ENCODE measurements at regions not wholly inside any gene's neighbourhood (a gene's known extent, or its start where the extent isn't known, plus 50 kb on each side); places are given as distances from the start of the nearest gene placed in this dataset.

DNA sequence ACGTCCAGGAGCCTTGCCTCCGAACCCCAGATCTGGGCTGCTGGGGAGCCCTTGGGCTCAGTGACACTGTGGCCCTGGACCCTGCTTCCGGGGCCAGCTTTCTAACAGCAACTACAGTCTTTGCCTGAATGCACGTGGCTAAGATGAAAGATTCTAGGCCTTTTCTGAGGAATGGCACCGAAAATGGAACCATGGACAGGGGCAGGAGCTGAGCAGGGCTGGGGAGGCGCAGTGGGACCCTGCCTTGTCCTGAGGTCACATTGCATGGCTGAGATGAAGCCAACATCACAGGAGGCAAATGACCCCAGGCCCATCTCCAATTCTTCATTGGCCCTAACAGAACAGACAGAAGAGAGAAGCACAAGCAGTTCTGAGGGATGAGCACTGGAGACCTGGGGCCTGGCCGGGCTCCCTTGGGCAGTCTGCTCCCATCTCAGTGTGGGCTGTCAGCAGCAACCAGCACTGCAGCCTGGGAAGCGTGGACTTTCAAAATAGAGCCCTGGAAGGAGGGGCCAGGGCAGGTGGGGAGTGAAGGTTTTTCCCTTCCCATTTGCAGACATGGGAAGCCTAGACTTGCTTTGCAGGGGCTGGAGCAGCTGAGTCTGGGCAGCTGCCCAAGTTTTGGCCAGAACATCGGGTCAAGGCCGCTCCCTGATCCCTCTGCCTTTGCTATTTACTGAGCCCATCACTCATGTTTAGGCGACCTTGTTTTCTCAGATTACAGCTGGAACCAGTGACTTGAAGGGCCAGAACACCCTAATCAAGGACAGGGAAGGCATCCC is 114.4 kb upstream of the TCERG1L start:
- no peak for DNase-seq (ENCODE audit: low spot score)

DNA sequence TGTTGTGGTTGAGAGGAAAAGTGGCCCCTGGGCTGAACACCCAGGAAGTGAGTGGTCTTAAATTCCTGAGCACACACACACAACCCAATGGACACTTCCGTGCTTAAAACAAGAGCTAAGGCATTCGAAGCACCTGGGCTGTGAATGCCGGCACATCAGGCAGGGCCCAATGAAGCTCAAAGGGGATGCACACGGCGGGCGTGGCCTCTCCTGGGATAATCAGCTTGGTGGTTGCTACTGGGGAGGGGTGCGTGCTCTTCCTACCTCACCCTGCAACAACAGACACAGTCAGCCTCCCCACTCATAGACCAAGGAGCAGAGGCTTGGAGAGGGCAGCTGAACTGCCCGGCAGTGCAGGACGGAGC is 115.0 kb upstream of the TCERG1L start:
- no peak for DNase-seq (ENCODE audit: low spot score)

DNA sequence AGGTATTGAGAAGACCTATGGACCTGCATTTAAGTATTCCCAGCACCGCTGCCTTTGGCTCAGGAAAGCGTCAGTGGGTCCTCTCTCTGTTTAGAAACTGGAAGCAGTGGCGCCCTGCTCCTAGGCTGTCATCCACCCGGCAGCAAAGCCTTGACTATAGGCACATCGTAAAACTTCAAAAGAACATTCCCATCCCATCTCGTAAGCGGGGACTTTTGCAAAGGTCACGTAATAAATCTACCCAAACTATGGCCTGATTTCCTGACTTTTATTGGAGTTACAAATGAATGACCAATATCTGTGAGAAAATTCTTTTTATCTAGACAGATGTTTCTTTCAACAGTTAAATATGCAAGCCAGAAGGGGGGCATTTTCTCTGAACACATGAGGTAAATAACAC is 115.8 kb upstream of the TCERG1L start:
- no peak for DNase-seq (ENCODE audit: low spot score)

DNA sequence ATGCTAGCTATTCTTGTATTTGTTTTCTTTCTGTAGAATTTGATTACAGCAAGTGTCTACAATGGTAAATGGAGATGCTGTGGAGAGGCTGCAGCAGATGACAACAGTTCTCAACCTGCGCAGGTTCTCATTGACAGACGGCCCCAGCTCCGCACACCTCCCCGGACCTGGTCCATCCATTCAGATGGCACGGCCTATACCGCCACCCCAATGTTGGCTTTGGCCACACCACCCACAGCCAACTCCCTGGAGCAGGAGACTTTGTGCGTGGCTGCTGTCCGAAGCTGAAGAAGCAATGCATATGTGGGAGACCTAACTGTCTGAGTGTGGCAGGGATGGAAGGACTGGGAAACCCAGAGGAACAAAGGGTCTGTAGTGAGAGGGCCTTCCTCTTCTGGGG is 116.4 kb upstream of the TCERG1L start:
- DNase-seq (ENCODE audit: low spot score): no peak

DNA sequence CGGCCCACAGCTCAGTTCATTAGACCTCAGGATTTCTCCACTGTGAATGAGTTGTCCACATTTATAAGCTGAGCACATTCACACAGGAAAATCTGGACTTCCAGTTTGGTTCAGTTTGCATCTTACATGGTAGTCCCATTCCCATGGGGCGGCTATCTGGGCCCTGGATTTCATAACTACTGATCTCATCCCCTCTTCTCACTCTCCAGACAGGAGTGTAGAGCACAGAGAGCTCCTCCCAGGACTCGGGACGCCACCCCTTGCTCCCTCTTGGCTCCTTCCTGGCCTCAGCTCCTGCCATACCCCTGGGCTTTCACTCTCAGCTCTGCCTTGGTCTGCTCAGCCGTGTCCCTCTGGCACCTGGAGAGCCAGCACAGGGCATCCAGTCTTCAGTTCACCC is 117.6 kb upstream of the TCERG1L start:
- DNase-seq (ENCODE audit: low spot score): no peak

DNA sequence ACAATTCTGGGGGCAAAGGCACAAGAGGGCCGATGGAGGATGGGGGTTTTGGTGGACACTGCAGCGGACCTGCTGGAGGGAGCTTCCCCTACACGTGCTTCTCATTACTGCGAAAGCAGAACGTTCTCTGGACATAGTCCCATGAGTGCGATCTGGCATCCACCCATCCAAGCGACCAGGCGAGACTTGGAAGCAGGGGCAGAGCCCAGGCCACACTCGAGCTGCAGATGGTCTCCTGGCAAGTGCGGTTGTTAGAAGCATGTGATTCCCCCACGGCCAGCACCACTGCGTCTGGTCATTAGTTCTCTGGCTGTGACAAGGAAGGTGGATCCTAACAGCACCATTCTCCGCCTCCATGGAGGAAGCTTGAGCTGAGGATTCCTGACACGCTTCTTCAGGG is 118.4 kb upstream of the TCERG1L start:
- no peak for DNase-seq (ENCODE audit: low spot score)

DNA sequence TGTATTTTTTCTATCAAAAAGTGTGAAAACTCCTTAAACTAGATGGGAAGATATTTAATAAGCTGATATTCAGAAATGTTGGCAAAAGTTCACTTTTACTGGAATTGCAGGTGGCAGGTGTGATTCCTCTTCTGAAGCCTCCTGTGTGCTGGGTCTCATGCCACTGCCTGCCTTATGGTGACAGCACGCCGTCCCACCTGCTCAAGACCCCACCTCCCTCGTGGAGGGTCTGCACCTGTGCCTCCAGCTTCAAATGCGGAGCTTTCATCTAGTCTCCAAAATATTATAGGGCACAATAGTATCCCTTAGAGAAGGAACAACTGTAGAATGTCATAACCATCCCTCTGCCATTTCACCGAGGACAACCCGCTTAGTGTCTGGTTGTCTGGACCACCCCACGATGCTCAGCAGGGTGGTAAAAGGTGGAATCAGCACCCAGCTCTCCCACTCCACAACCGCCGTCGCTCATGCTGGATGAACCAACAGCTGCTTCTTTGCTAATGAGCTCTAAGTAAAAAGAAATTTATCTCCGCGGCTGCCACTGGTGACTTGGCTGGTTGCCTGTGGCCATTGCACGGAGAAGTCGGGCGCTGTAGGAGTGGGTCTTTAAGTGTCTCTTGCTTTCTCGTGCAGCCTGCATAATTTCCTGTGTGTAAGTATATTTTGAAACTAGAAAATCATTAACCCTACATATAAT is 119.3 kb upstream of the TCERG1L start:
- no peak for DNase-seq (ENCODE audit: low spot score)

DNA sequence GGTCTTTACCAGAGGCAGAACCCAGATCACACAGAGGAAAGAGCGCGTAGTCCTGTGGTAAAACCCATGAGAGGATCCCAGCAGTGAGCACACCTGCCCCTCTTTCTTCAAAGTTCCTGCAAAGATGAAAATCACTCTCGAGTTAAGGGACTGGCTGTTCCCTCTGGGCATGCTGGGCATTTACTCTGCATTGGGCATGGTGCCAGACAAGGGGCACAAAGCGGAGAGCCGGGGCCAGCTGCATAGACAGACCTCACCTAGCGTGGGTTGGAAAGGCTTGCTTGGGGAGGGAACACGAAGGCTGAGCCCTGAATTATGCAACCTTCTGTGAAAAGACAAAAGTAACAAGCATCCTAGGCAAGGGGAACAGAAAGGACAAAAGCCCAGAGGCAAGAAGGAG is 120.0 kb upstream of the TCERG1L start:
- DNase-seq (ENCODE audit: low spot score): no peak

DNA sequence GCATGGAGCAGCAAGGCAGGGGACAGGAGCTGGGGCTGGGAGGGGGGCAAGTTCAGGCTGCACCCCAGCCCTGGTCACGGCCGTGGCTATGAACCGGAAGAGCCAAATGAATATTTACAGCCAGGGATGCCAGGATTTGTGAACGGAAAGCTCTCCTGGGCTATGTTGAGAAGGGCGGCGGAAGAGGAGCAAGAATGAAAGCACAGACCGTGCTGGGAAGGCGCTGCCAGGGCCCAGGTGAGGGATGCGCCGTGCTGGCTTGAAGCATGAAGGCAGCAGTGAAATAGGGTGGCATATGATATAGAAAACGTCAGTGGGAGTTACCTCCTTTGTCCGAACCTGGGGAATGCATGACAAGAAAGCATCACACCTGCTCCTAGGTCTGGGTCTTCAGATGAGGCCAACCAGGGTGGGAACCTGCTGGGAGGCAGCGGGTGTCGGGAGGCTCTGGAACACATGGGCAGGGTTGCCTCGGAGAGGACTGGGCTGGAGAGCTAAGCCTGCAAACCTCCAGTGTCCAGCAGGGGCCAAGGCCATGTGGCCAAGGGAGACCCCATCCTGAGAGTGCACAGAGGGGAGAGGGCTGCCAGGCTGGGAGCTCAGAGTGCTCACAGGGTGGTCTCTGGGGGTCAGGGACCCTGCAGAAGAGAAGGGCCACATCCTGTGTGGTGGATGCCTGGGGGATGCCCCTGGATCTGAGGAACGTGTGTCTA is 120.6 kb upstream of the TCERG1L start:
- DNase-seq (ENCODE audit: low spot score): no peak

DNA sequence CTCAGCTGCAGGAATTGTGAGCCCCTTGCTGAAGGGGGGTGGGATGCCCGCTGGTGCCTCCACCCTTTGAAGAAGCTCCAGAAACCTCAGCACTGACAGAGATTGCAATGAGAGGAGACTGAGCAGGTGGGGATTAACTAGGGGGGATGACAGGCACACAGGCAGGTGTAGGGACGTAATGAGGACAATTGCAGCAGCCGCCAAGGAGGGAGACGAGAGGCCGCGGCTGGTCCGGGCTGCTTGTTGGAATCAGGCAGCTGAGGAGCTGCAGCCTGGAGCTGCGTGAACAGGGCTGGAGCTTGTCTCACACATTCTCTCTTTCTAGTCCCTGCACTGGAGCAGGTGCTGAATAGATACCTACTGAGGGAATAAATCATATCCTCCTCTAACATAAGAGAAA is 122.0 kb upstream of the TCERG1L start:
- DNase-seq (ENCODE audit: low spot score): no peak

DNA sequence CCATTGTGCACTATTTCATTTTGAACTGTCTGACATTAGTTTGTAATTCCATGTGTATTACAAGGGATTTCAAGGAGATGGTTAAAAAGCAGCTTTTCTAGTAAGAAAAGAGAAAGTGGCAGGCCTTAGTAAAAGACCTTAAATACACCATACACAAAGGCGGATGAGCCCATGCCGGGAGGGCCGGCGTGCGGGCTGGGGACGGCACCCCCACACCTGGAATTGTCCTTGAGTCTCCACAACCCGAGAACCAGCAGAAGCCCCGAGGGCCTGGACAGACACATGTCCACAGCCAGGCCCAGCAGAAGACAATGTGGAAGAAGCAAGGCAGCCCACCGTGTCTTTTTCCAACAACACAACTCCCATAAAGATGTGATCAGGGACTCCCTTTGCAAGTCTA is 123.7 kb upstream of the TCERG1L start:
- no peak for DNase-seq (ENCODE audit: low spot score)

DNA sequence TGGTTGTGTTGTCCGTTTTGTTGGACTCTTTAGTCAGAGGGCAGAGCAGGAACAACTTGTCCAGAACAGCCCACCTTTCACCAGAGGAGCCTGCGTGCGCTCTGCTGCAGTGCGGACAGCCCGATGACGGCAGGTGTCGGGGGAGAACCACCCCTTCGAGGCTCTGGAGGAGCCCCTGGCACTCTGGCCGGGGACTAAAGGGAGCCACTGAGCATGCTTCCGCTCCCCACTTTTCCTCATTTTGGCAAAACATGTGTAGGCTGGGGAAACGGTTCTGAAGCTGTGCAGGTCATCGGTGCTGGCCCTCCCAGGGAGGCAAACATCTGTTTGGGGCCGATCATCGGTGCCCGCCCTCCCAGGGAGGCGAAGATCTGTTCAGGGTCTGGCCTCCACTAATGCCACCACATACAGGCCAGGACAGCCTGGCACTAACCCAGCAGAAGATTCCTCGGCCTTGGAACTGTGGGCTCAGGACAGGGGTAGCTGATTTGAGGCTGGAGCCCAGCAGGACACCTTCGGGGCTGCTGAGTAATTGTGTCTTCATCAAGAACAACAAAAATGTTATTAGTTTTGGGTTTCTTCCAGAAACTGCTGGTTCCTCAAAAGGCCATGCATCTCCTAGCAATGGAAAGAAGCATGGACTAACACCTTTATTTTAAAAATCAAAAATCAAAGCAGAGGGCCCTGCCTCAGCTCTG is 124.4 kb upstream of the TCERG1L start:
- DNase-seq (ENCODE audit: low spot score): no peak

DNA sequence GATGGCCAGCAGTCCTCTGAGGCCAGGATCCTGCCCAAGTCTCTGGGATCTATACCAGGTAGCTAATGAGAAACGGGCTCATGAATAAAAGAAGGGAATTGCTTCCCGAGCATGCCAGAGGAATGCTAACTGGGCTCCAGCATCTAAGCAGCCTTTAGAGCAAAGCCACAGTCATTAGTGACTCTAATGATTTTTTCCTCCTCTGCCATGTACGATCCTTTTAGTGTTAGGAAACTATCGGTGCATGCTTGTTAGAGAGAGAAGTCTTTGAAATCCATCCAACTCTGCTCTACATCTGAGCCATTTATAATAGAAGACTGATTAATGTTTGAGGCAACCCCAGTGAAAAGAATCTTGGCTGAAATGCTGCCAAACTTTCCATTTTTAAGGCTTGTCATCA is 124.9 kb upstream of the TCERG1L start:
- DNase-seq (ENCODE audit: low spot score): no peak

DNA sequence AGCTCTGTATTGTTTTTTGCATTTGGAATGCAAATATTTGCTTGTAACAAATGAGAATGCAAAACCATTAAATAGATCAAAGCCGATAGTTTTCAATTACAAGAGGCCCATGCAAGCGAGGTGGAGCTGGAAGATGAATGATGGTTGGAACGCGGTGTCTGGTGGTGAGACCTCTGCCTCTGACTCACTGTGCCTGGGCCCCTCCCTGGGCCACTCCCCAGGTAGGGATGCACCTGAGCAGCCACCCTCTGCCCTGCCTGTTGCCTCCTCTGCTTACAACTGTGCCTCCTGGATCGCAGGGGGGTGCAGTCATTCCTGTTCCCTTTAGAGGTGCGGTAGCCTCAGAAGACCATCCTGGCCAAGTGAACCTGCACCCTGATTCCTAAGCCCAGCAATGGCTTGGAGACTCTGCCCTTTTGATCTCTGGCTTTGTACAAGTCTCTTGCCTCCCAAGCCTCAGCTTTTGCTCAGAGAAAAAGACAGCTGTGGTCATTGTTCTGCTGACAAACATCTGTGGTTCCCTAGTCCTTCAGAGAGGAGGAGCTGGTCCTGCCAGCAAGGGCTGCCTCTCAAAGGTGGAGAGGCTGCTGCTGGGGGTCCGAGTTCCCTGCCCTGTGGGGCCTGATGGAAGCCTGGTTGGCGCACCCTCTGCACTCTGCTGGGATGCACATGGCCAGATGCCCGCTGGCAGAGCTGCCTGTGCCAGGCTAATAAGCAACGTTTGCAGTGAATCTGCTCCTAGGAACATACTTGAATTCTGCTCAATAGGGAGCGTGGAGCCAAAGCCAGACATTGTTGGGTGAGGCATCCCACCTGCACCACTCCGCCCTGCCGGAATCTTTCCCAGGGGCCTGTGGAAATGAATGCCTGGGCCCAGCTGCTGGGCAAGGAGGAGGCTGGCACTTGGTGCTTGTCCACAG is 126.3 kb upstream of the TCERG1L start:
- DNase-seq (ENCODE audit: low spot score): no peak

DNA sequence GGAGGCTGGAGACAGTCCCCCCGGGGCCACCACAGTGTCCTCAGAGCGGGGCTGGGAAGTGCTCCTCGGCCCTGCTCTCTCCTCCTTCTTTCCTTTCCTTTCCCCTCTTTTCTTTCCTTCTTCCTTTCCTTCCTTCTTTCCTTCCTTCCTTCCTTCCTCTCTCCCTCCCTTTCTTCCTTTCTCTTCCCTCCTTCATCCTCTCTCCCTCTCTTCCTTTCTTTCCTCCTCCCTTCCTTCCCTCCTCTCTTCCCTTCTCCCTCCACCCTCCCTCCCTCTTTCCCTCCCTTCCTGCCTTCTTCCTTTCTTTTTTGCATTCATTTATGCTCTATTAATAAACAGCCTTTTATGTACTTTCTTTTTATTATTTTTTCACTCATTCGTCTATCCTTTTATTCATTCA is 127.1 kb upstream of the TCERG1L start:
- DNase-seq (ENCODE audit: low spot score): no peak

DNA sequence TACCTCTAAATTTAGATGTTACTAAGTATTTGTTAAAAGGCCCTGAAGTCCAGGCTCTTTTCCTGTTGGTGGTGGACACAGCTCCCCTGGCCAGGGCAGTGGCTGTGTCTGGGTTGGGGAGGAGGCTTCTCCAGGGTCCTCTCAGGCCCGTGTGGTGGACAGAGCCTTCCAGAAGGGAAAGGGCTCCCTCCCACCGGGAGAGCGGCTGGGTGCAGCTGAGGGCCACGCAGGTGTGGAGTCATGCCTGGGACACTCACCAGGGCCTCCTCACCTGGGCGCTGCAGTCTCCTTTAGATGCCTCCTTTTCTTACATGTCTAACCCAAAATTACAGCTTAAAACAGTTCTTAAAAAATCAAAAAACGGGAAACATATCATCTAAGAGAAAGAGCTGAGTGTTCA is 128.2 kb upstream of the TCERG1L start:
- no peak for DNase-seq (ENCODE audit: low spot score)

DNA sequence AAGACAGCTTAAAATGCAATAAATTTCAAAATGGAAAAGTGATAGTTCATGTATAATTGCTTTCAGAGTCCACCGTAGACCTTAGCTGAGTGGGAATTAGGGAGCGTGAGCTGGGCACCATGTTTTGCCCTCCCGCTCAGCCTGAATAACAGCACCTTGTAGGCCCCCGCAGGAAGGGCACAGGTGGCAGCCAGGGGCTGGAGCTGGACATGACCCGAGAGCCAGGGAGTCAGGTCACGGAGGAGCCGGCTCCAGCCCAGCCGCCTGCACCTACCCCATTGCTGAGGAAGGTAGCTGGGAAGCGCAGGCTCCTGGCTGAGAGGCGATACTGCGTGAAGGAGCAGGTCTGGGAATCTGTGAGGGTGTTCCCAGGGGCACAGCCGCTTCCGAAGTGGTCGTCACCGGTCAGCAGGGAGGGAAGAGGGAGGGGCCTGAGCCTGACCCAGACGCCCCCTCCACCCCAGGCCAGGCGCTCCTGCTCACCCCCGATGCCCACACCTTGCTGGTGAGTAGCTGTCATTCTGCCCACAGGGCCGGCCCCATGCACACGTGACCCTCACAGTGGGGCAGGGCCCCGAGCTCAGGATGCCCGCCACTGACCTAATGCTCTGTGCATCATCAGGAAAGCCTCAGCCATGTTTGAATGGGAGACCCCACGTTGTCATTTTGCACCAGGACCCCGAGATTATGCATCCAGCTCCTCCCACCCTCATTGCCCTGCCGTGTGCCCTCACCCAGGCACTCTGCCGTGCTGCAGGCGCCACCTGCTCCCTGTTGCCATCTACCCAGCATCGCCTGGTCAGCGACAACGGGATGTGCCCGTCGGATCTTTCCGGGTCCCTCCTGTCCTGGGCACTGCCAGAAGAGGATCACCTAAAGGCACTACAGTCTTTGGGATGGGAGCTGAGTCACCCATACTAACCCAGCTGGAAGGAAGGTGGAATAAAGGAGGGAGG is 129.2 kb upstream of the TCERG1L start:
- DNase-seq (ENCODE audit: low spot score): no peak

DNA sequence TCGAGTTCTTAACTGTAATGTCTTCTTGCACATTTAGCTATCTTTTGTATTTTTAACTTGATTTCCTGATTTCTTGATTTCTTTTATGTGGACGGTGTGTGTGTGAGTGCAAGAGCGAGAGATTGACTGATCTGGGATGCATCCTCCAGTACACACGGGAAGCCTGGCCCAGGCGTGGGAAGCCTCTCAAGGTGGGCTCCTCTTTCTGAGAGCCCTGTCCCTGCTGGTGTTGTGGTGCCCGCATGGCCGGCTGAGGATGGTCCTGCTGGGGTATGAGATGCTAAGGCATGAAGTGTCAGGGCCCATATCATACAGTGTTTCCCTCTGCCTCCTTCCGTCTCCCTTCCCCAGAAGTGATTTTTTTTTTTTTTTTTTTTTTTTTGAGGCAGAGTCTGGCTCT is 130.8 kb upstream of the TCERG1L start:
- DNase-seq (ENCODE audit: low spot score): no peak

DNA sequence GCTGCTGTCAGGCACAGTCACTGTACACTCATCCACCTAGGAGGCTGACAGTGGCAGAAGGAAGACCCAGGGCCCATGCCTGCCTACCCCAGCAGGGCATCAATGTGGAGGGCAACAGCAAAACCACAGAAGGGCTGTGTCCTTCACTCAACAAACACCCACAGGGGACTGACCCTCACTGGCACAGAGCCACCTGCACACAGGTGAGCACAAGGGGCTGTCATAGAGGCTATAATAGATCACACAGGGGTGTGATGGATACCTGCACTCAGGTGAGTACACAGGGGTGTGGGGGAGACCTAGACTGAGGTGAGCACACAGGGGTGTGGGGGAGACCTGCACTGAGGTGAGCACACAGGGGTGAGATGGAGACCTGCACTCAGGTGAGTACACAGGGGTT is 132.8 kb upstream of the TCERG1L start:
- DNase-seq (ENCODE audit: low spot score): no peak

DNA sequence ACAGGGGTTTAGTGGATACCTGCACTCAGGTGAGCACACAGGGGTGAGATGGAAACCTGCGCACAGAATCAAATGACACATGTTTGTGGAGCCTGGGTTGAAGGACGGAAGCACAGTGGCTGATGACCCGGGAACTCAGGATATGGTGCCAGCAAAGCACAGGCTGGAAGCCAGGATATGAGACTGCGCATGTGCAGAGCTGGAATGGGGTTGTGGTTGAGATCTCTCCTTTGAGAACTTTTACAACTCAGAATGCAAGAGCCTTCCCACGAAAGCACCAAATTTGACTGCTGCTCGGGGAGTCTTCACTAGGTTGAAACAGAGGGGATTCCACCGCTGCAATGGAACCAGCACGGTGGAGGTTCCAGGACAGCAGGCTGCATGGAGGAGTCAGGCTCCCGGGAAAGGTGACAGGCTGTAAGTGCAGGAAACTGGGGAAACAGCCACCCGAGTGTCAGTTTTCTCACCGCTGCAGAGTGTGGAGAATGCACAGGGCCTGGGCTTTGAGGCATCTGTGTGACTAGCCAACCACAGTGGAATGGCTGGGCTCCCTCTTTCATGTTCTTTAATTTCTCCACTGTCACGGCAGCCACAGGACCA is 133.4 kb upstream of the TCERG1L start:
- DNase-seq (ENCODE audit: low spot score): no peak
